PC-3 (cell line): ENCODE measurements at regions not wholly inside any gene's neighbourhood (a gene's known extent, or its start where the extent isn't known, plus 50 kb on each side); places are given as distances from the start of the nearest gene placed in this dataset.

Source experiments
- EZH2 ChIP-seq: fragments of 300-600 bp; sonication (generic); IDR thresholded peaks from one replicate; pipeline ENCODE4 v1.6.1; 2017; ENCODE audit warnings: antibody characterized with exemption, mild to moderate bottlenecking, low read length; ENCODE audit not compliant: unreplicated experiment
- EZH2phosphoT487 ChIP-seq: fragments of 300-600 bp; sonication (generic); IDR thresholded peaks from 2 replicates; pipeline ENCODE4 v1.6.1; 2018; ENCODE audit warnings: mild to moderate bottlenecking, antibody characterized with exemption, low read length, borderline replicate concordance
- TF ChIP-seq, protein P1 (sequence below): fragments of 300-600 bp; sonication (generic); conservative IDR thresholded peaks from 2 replicates; pipeline ENCODE4 v1.5.1; 2017; ENCODE audit warnings: antibody characterized with exemption, low read depth, mild to moderate bottlenecking, low read length

GRCh38 chr2:52495816-52496215 is 1271.8 kb upstream of the CHAC2 start:
- TF ChIP-seq, protein P1, sequence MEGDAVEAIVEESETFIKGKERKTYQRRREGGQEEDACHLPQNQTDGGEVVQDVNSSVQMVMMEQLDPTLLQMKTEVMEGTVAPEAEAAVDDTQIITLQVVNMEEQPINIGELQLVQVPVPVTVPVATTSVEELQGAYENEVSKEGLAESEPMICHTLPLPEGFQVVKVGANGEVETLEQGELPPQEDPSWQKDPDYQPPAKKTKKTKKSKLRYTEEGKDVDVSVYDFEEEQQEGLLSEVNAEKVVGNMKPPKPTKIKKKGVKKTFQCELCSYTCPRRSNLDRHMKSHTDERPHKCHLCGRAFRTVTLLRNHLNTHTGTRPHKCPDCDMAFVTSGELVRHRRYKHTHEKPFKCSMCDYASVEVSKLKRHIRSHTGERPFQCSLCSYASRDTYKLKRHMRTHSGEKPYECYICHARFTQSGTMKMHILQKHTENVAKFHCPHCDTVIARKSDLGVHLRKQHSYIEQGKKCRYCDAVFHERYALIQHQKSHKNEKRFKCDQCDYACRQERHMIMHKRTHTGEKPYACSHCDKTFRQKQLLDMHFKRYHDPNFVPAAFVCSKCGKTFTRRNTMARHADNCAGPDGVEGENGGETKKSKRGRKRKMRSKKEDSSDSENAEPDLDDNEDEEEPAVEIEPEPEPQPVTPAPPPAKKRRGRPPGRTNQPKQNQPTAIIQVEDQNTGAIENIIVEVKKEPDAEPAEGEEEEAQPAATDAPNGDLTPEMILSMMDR = no peak
- TF ChIP-seq EZH2phosphoT487 (no peak), EZH2 (no peak)
